OCI-LY1 (cell line): ENCODE measurements at regions not wholly inside any gene's neighbourhood (a gene's known extent, or its start where the extent isn't known, plus 50 kb on each side); places are given as distances from the start of the nearest gene placed in this dataset.

Experiments
- CTCF ChIP-seq: fragments of 200-600 bp; sonication (generic), shearing (Covaris generic); IDR thresholded peaks from 2 replicates; pipeline ENCODE4 v1.5.1; 2017; ENCODE audit warnings: mild to moderate bottlenecking, antibody characterized with exemption, low read length, moderate library complexity, mixed read lengths
- EZH2 ChIP-seq: fragments of 200-600 bp; sonication (generic), shearing (Covaris generic); IDR thresholded peaks from 2 replicates; pipeline ENCODE4 v1.8.0; 2017; ENCODE audit warnings: borderline replicate concordance, mixed run types, mild to moderate bottlenecking, antibody characterized with exemption, low read length, moderate library complexity, mixed read lengths

GRCh38 chr11:42764936-42765335 is 546.9 kb upstream of the API5 start:
- TF ChIP-seq CTCF (no peak), EZH2 (no peak)
